ENCODE measurements at regions not wholly inside any gene's neighbourhood (a gene's known extent, or its start where the extent isn't known, plus 50 kb on each side); places are given as distances from the start of the nearest gene placed in this dataset.

DNA sequence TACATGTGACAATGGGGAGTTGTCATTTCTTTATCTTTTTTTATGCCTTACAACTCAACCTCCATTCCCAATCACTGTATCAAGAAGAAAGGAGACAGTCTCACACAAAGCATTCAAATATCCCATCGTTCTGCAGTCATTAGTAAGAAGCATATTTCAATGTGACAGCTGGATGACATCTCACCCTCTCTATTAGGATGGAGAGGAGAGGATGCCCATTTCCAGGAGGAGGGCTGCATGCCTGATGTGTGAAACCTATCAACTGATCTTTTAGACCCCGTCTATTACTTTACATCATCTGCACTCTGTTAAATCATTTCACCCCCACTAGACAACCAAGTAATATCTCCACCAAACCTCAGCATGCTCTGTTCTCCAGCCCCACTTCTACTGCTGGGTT, 292.7 kb upstream of the CHAC2 start:
- TF ChIP-seq, protein P1, sequence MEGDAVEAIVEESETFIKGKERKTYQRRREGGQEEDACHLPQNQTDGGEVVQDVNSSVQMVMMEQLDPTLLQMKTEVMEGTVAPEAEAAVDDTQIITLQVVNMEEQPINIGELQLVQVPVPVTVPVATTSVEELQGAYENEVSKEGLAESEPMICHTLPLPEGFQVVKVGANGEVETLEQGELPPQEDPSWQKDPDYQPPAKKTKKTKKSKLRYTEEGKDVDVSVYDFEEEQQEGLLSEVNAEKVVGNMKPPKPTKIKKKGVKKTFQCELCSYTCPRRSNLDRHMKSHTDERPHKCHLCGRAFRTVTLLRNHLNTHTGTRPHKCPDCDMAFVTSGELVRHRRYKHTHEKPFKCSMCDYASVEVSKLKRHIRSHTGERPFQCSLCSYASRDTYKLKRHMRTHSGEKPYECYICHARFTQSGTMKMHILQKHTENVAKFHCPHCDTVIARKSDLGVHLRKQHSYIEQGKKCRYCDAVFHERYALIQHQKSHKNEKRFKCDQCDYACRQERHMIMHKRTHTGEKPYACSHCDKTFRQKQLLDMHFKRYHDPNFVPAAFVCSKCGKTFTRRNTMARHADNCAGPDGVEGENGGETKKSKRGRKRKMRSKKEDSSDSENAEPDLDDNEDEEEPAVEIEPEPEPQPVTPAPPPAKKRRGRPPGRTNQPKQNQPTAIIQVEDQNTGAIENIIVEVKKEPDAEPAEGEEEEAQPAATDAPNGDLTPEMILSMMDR (IDR thresholded peaks at IDR 0.05), result no peak
- TF ChIP-seq POLR2A (IDR thresholded peaks at IDR 0.05), result no peak
